GM12892 (cell line): ENCODE measurements at regions not wholly inside any gene's neighbourhood (a gene's known extent, or its start where the extent isn't known, plus 50 kb on each side); places are given as distances from the start of the nearest gene placed in this dataset.

ENCODE experiments used
- POLR2A ChIP-seq: IDR thresholded peaks from 2 replicates; pipeline ENCODE4 v1.6.1; 2011; ENCODE audit warnings: low read depth, low read length, control low read depth
- TAF1 ChIP-seq: IDR thresholded peaks from 2 replicates; pipeline ENCODE4 v1.6.1; 2011; ENCODE audit warnings: low read depth, mild to moderate bottlenecking, control low read depth, low read length, borderline replicate concordance

DNA sequence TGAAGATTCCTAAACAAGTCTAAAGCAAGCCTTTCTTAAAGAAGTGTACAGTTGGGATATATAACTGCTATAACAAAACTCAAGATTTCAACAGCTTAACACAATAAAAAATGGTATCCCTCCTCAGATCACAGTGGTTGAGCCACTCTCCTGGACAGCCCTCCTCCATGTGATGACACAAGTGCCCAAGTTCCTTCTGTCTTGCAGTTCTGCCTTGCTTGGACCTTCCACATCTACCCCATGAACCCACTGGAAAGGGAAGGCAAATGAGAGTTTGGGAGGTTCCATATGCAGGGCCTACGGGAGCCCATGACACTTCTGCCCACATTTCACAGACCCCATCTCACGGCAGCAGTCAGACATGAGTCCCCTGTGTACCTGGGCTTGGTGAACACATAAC lies 659.2 kb downstream of the UQCRFS1 start:
- no peak for TF ChIP-seq POLR2A
- TF ChIP-seq TAF1: no peak
